NCI-H524 treated with DMSO at 0.1 percent for 48 hours (cell line): ENCODE measurements at regions not wholly inside any gene's neighbourhood (a gene's known extent, or its start where the extent isn't known, plus 50 kb on each side); places are given as distances from the start of the nearest gene placed in this dataset.

Experiments used
- DNase-seq: peaks from one replicate; lab custom pipeline; 2025; lab: John Stamatoyannopoulos, UW

GRCh38 chr1:67948151-67949080, 102.0 kb downstream of the DIRAS3 start:
- no peak for DNase-seq

- DNase-seq = no peak
These were observed 103.3 kb downstream of the DIRAS3 start for GRCh38 chr1:67947114-67947513.

DNA sequence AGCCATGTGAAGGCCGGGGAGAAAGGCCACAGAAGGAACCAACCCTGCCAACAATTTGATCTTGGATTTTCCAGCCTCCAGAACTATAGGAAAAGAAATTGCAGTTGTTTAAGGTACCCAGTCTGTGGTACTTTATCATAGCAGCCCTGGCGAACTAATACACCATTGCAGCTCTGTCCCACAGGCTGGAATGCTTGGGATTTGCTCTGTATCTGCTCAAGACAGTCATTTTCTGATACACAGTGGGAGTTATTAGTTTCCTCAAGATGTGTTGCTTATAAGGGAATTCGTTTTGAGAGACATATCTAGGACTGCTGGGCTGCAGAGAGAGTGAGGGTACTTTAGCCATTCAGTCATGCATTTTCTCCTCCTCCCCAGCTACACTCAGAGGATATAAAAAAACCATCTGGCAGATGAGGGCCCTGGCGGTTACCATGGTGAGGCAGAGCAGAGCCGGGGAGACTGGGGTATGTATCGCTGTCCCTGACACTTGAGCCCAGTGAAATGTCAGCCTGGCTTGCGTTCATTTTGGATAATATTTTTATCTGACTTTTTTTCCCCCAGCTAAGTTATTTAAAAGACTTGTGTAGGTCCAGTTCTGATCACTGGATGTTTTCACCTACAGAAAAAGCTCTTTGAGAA, 104.6 kb downstream of the DIRAS3 start:
- DNase-seq = peak; percentile 76

GRCh38 chr1:67942274-67942673, 108.2 kb downstream of the DIRAS3 start:
- no peak for DNase-seq

- no peak for DNase-seq
These were observed 108.5 kb upstream of the GNG12 start for GRCh38 chr1:67941746-67942145.

DNA sequence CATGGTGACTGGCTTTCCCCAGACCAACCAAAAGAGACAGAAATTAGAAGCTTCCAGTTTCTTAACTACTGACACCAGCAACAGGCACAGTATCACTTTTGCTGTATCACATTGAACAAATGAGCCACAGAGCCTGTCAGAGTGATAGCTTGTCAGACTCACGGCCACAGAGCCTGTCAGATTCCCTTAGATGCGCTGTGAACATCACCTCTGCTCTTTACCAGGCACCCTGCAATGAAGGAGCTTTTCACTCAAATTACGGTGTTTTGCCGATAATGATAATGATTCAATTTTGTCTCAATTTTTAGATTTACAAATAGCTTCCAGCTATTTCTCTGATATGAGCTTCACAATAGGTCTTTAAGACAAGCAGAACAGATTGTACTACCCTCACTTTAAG, 107.9 kb upstream of the GNG12 start:
- DNase-seq = no peak

GRCh38 chr1:67939942-67940341, 106.7 kb upstream of the GNG12 start:
- no peak for DNase-seq

DNA sequence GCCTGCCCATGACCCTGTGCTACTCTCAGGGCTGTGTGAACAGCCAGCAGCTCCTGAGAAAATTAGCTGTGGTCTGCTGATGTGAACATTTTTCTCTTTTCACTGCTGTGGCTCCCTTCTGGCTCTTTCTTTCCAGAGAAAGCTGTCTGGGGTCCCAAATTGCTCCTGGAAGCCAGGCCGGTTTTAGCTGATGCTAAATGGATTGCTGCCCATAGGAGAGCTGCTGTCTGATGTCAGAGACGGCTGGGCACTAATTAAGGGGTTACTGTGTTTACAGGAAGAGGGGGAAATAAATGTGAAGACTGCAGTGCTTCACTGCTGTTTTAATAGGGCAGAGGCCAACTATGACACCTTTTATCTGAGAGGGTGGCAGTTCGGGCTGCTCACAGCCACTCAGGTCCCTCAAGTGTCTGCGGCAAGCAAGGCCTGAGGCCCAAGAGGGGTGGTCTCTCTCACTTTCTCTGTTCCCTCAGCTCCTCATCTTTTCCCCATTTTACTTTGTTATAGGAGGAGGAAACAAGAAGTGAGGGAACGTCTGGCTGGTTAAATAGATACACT, 106.0 kb upstream of the GNG12 start:
- no peak for DNase-seq

GRCh38 chr1:67937651-67938050, 104.4 kb upstream of the GNG12 start:
- no peak for DNase-seq

- no peak for DNase-seq
These were observed 103.7 kb upstream of the GNG12 start for GRCh38 chr1:67937010-67937409.

- no peak for DNase-seq
These were observed 102.3 kb upstream of the GNG12 start for GRCh38 chr1:67935560-67935959.

GRCh38 chr1:67931198-67931597, 97.9 kb upstream of the GNG12 start:
- DNase-seq = no peak

GRCh38 chr1:67923074-67923473, 89.8 kb upstream of the GNG12 start:
- no peak for DNase-seq

DNA sequence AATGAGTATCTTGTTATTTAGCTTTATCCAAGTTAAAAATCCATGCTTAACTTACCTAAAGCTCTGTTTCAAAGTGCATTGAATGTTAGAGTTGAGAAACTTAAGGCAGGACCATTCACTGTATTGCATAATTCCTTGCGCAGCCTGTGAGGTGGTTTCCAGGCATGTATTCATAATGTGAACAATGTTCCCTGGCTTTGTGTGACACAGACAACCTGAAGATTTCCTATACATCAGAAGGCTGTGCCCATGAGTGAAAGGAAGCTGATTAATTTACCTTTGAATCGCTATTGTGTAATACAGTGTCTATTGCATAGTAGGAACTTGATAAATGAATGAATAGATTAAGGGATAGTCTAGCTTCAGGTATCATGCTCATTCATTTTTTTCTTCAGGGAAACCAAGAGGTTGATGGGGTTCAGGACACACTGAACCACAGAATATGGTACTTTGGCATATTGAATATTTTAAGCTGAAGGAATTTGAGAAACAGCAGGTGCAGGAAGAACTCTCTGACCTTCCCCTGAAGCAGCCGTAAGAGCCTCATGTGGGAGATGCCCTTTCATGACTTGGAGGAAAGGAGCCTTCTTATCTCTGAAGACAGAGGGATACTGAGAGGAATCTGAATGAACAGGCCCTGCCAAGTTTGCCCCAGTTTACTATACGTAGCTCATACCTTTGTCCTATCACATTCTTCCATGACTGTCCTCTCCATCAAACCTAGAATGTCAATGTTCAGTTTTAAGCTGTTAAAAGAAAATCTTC, 88.6 kb upstream of the GNG12 start:
- DNase-seq = no peak

DNA sequence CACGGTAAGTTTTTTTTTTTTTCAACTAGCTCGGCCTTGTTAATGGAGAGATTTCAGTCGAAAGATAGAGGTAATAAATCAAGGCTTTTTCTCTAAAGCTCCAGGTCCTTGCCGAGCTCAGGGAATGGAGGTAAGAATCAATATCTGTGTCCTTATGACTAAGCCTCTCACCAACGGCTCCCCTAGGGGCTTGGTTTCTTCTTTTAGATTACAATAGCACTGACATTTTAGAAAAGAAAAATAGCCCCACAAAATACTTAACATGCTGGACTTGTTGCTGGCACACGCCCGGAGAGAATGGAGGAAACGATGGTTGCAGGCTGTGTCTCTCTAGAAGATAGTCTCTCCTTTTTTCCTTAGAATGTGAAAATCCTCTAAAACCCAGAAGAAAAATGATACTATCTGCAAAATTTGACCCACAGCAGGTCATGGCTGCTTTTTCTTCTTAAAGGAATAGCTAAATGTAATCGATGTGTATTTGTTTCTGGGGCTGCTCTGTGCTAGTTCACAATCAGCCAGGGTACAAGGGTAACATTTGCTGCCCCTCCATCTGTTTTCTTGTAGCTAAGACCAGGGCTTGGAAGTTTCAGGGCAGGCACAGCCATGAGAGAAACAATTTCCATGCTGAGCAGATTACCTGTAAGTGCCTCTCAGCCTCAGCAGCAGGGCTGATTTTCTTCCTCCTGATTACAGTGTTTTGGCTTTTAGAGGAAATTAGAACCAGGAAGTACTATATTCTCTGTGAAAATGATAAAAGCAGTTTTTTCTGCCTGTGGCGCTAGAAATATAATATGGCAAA, 86.2 kb upstream of the GNG12 start:
- DNase-seq = no peak

DNA sequence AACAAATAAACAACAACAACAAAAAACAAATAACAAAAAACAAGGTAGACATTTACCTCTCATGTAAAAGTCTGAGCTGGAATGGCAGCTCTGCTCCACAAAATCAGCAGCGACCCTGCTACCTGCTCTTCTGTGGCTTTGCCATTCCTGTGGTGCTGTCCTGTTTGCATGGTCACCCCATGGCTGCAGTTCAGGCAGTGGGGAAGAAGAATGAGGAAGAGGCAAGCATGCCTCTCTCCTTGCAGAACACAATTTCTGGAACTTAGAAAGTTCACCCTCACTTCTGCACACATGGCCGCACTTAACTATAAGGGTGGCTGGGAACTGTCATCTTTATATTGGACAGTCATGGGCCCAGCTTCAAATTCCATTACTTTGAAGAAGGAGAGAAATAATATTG, 84.8 kb upstream of the GNG12 start:
- DNase-seq = no peak

DNA sequence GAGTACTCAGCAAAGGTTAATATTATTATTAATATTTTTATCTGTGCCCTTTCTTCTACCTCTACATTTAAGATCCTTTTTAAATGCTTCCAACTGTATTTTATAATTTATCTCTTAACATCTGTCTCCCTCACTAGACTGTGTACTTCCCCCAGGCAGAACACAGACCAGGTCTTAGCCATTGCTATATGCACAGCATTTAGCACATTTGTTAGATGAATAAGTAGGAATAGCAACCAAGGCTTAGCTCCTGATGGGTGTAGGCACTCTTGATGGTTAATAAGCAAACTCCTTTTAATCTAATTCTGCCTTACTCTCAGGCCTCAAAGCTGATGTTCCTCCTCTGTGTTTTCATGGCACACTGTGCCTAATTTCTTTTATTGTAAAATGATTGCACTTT, 83.7 kb upstream of the GNG12 start:
- DNase-seq = no peak

- DNase-seq = no peak
These were observed 83.0 kb upstream of the GNG12 start for GRCh38 chr1:67916140-67916886.

- DNase-seq = no peak
These were observed 76.5 kb upstream of the GNG12 start for GRCh38 chr1:67909776-67910175.

DNA sequence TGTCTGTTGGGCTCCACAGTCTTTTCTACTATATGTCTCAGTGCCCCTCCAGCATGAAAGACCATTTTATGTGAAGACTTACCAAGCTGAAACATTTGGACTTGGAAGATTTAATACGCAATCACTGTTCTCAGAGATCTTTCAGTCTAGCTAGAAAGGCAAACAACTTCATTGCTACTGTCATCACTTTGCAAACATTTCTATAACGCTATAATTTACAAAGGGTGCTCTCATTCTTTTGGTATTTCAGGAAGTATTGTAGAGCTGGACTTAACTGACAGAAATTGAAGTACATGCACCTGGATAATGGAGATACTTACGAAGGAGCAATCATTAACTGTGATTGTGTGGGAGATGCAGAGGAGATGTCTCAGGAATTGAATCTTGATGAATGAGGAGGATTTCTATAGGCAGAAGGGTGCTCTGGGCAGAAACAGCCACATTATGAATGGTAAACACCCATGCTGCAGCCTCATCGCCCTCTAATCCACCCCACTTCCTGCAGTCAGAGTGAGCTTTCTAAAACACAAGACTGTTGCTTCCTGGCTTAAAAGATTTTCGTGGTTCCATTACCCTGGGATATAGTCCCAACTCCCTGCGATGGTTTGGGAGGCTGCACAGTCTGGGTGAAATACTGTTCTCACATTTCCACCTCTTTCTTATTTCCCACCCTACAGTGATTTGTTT, 75.1 kb upstream of the GNG12 start:
- no peak for DNase-seq
